GM21786 (cell line): ENCODE measurements at regions not wholly inside any gene's neighbourhood (a gene's known extent, or its start where the extent isn't known, plus 50 kb on each side); places are given as distances from the start of the nearest gene placed in this dataset.

Source experiments
- ATAC-seq: cut with Tn5 transposase; IDR thresholded peaks from one replicate; pipeline ENCODE4 v1.9.1; 2021; ENCODE audit not compliant: unreplicated experiment

- ATAC-seq: no peak
Measured at GRCh38 chr22:47789171-47789570, 1026.7 kb downstream of the TBC1D22A start.

GRCh38 chr22:47788461-47788860 lies 1026.0 kb downstream of the TBC1D22A start:
- no peak for ATAC-seq

GRCh38 chr22:47787501-47788227 lies 1025.2 kb downstream of the TBC1D22A start:
- ATAC-seq: no peak

- ATAC-seq: no peak
Measured at GRCh38 chr22:47786650-47787290, 1024.3 kb downstream of the TBC1D22A start.

- ATAC-seq: no peak
Measured at GRCh38 chr22:47784991-47785390, 1022.5 kb downstream of the TBC1D22A start.

- ATAC-seq: no peak
Measured at GRCh38 chr22:47784367-47784983, 1022.0 kb downstream of the TBC1D22A start.

- no peak for ATAC-seq
Measured at GRCh38 chr22:47783433-47784366, 1021.2 kb downstream of the TBC1D22A start.

- ATAC-seq: no peak
Measured at GRCh38 chr22:47782328-47783075, 1020.1 kb downstream of the TBC1D22A start.

GRCh38 chr22:47781427-47782111 lies 1019.1 kb downstream of the TBC1D22A start:
- ATAC-seq: no peak

GRCh38 chr22:47781024-47781423 lies 1018.6 kb downstream of the TBC1D22A start:
- ATAC-seq: no peak

GRCh38 chr22:47780281-47780875 lies 1017.9 kb downstream of the TBC1D22A start:
- ATAC-seq: no peak

GRCh38 chr22:47779474-47779873 lies 1017.0 kb downstream of the TBC1D22A start:
- ATAC-seq: no peak

GRCh38 chr22:47778160-47778658 lies 1015.8 kb downstream of the TBC1D22A start:
- ATAC-seq: no peak

- ATAC-seq: no peak
Measured at GRCh38 chr22:47777426-47777825, 1015.0 kb downstream of the TBC1D22A start.

GRCh38 chr22:47776329-47776728 lies 1013.9 kb downstream of the TBC1D22A start:
- no peak for ATAC-seq

GRCh38 chr22:47775686-47776085 lies 1013.2 kb downstream of the TBC1D22A start:
- ATAC-seq: no peak

- ATAC-seq: no peak
Measured at GRCh38 chr22:47775191-47775590, 1012.7 kb downstream of the TBC1D22A start.

GRCh38 chr22:47773635-47774034 lies 1011.2 kb downstream of the TBC1D22A start:
- ATAC-seq: no peak

GRCh38 chr22:47772864-47773263 lies 1010.4 kb downstream of the TBC1D22A start:
- no peak for ATAC-seq
